Dermis blood vessel endothelial cell (primary cell): ENCODE measurements at regions not wholly inside any gene's neighbourhood (a gene's known extent, or its start where the extent isn't known, plus 50 kb on each side); places are given as distances from the start of the nearest gene placed in this dataset.
"Not testable (repeated sequence)": the region's sequence is repeated elsewhere in the genome, so short reads cannot be mapped to it uniquely, and the experiment has no call there.

Experiments
- DNase-seq: peaks from one replicate; pipeline ENCODE4 v3.0.0; 2010

DNA sequence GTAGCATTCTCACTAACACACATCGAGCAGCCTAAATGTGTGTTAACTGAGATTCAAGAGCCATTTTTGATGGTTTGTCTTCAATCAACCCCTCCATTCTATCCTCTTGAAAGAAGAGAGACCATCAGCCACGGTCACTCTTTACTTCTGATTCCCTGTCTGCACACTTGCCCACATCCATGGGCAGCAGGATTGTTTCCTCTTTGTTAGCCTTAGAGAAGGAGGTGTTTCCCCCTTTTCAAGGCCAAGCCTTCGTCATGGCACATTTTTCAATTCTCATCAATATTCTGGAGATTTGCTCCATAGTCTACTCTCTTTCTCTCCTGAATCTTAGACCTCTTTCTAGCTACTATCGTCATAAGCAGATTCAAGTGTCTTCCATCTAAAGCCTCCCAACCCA is 522.4 kb upstream of the NAALADL2 start:
- DNase-seq, result no peak

DNA sequence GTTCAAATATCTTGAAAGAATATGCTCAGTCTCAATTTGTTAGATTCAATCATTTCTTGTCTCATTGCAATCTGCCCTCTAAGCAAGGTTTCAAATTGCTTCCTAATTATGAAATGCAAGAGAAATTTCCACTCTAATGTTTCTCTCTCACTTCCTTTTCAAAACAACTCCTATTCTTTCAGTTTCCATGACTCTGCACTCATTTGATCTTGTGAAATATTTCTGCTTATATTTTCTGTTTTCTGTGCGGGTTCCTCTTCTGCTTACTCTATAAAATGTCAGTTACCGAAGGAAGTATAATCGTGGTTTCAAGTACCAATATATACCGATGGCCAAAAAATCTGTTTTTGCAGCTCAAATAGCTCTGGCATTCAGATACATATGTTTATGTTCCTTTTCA is 521.9 kb upstream of the NAALADL2 start:
- DNase-seq, result no peak

DNA sequence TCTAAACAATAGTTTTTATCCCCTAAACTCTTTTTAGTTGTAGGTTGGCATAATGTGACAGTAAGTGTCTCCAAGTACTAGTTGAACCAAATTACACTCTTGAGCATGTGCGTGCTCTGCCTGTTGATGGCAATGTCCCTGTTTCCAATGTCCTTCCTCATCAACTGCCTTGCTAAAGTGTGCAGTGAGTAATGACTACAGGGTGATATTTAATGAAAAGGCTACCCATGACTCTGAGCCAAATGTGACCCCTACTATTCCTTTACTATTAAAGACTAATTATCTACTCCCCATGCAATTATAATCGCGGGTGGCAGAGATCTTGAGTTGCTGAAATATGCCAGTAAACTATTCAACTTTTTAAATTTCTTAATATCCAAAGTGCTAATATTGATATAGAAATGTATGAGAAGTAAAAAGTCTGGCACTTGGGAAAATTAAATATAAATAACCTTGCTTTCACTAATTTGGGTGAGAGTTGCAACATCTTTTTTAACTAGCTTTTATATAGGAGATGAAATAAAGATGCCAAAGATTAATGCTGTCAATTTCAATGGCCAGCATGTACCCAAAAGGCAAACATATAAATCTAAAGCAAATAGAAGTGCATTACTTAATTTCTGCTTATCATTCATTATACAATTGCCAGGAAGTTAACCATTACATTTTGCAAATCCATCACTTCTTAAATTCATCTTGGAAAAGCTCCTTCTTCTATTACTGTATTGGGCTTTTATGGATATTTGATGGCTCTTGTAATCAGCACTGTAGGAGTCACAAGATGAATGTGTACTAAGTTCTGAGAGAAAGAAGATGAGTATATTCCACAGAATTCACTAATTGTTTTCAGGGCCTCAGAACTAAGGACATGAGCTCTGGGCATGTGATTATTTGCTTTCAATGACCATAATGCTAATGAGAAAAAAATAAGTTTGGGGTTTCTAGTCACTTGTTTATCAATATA is 518.2 kb upstream of the NAALADL2 start:
- DNase-seq, result no peak

DNA sequence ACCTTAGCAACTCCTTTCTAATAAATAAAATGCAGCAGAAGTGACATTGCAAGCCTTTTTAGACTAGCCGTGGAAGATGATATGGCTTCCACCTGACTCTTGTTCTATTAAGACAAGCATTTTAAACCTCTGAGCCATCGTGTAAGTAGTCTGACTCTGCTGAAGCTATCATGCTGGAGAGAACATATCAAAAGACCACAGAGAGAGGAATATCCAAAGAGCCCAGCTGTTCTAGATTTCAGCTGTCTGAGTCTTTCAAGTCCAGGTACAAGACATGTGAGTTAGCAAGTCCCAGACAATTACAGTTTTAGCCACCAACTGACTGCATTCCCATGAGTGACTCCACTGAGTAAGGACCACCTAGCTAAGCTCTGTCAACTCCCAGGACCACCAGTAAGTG is 517.0 kb upstream of the NAALADL2 start:
- DNase-seq, result no peak

DNA sequence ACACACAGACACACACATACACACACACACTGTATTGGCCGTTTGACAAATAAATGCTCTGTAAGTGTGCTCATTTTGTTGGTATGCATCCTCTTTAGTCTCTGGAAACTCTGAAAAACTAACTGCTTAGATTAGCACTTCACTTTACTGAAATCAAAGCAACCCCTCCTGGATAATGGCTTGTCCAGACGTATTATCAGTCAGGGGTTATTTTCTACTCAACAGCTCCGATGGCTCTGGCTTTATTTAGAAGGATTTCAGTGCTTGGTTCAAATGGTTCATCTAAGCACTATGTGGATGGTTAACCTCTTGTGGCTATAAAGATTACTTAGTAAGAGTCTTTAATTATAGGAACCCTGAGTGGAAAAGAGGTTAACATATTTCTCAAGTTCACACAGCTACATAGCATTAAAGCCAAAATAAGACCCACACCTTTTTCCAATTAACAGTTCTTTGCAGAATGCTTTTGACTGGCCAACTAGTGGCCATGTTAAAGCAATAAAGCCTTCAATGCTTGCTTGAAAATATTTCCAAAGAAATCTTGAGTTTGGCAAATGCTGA is 516.1 kb upstream of the NAALADL2 start:
- DNase-seq, result no peak

DNA sequence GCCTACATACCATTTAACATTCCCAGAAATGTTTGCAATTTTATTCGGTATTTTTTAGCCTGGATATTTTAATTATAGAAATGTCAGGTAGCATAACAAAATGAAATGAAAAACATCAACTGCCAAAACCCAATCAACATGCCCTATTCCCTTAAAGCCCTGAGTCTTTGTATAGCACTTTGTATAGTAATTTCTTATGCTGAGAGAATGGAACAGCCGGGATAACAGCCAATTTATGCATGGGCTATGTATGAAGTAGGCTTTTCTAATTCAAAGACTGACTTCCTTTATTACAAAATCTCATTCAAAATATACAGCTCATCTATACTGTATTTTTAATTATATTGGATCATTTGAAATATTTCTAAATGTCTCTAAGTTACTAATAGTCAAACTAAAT is 513.0 kb upstream of the NAALADL2 start:
- no peak for DNase-seq

DNA sequence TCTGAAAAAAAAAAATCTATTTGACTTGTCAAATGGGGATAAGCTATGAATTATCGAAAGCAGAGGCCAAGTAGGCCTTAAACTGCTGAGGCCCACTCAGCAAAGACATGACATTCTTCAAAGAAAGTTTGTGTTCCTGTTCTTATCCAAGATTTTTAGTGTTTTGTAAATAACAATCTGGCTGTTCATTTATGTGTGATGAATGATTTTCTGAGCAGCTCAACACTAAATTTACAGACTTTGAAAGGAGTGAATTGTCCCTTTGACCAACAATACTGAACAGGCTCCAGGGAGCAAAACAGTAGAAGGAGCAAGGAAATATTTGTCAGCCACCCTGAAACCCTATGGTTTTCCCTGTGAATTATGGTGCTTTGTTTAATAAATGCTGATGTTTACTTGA is 512.6 kb upstream of the NAALADL2 start:
- no peak for DNase-seq

DNA sequence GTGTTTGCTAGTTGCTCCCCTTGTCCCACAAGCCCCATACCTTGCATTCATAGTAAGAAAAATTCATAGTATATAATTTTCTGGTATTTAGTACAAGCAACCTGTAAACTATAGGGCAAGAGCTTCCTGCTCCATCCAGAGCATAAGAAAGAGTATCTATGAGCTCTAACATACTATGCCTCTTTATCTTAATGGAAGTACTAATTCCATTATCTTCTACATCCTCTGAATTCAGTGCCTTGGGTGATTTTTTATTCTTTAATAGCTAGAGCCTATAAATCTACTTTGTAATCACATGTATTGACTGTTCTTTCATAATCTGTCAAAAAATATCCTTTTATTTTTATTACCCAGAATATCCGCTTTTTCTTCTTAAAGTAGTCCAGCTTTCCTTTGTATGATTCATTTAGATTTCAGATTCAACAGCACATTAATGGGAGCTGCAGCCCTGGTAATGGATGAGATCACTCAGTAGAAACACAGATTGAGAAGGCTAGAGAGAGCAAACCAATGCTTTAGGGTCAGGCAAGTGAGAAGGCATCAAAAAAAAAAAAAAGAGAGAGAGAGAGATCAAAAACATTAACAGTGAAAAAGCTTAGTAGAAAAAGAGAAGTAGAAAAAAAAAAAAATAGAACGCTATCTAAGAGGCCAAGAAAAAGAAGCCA is 511.5 kb upstream of the NAALADL2 start:
- no peak for DNase-seq

DNA sequence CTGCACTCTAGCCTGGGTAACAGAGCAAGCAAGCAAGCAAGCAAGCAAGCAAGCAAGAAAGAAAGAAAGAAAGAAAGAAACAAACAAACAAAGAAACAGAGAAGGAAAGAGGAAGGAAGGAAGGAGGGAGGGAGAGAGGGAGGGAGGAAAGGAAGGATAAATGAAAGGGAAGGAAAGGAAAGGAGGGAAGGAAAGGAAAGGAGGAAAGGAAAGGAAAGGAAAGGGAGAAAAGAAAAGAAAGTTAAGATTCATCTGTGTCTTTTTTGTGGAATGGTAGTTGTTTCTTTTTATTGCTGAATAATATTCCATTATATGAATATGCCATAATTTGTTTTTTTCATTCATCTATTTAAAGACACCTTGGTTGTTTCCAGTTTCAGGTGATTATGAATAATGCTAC is 506.9 kb upstream of the NAALADL2 start:
- DNase-seq, result no peak

DNA sequence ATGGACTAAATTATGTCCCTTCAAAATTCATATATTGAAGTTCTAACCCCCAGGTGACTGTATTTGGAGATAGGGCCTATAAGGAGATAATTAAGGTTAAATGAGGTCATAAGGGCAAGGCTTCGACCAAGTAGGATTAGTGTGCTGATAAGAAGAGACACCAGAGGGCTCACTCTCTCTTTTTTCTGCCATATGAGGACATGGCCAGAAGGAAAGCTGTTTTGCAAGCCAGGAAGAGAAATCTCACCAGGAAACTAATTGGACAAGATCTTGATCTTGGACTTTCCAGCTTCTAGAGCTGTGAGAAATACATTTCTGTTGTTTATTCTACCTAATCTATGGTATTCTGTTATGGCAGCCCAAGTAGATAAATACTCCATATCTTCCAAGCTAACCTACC is 503.6 kb upstream of the NAALADL2 start:
- no peak for DNase-seq

DNA sequence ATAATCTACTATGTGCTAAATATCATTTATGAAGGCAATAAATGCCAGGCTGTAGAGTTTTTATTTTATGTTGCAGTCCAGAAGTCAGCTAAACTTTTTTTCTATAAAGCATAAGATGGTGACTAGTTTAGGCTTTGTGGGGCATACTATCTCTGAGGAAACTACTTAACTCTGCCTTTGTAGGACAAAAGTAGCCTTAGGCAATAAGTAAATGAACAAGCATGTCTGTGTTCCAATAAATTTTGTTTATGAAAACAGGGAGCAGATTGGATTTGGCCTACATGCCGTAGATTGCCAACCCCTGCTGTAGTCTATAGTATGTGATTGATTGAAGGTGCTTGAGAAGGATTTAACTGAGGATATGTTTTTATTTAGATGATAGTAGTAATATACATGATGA is 502.5 kb upstream of the NAALADL2 start:
- DNase-seq, result no peak

DNA sequence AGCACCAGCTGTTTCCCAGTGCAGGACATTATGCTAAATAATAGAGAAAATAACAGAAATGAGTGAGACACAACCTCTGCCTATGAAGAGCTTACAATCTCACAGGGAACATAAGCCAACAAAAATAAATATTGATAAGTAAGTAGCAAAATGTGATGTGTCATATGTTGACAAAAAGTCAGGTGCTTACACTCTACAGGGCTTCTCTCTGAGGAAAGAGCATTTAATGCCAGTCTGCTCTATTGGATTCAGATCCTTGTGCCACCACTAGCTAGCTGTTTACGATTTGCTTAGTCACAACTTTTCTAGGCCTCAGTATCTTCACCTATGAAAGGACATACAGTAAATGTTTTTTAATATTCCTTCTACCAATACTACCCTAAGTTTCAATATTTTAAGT is 500.9 kb upstream of the NAALADL2 start:
- DNase-seq, result no peak

DNA sequence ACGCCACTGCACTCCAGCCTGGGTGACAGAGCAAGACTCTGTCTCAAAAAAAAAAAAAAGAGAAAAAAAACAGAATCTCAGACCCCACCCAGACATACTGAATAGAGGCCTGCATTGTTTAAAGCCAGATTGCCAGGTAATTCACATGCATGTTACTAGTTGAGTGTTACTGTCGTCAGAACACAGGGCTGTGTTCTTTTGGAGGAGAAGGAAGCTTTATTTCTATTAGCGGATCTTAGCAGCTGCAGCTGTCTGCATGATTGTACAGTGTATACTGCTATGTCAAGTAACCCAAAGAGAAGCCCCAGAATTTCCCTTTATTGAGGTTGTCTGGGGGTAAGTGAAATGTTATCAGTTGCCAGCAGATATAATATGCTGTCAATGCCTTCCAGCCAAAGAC is 496.6 kb upstream of the NAALADL2 start:
- no peak for DNase-seq

DNA sequence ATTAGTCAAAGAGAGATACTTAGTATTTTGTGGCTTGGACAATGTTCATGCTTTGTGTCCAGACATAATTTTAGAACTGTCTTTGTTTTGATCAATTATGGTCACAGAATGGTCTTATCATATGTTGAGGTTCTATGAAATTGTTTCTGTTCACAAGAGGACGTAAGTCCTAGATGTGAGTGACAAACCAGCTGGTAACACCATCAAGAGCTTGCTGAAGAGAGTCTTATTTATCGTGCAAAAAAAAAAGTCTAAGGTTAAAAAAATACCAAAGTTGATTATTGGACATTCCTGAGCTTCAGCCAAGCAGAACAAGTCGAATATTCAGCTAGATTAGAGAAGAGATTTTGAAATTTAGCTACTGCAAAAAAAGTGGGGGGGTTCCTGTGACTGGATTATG is 495.9 kb upstream of the NAALADL2 start:
- no peak for DNase-seq

DNA sequence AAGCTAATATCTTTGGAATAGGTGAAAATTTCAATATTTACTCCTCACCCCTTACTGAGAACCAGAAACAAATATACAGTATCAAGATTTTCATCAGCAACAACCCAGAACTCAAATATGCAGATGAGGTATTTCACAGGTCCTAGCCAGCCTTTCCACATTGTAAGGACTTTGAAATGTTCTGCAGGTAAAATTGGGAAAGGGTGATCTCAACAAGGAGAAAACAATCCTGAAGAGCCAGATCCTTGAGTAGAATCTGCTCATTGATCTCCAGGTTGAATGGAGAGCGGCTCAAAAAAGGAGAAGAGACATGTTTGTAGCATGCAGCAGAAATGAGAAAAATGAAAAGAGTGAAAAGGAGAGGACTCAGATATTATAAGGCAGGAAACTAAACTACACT is 493.3 kb upstream of the NAALADL2 start:
- DNase-seq, result no peak

DNA sequence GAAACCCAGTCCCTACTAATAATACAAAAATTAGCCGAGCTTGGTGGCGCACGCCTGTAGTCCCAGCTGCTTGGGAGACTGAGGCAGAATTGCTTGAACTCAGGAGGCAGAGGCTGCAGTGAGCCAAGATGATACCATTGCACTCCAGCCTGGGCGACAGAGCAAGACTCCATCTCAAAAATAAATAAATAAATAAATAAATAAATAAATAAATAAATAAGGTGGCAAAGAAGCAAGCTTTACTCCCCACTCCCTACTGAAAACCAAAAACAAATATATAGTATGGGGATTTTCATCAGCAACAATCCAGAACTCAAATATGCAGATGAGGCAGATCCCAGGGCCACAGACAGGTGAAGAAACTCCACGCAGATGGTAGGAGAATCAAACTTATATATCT is 492.2 kb upstream of the NAALADL2 start:
- DNase-seq, result not testable (repeated sequence)

DNA sequence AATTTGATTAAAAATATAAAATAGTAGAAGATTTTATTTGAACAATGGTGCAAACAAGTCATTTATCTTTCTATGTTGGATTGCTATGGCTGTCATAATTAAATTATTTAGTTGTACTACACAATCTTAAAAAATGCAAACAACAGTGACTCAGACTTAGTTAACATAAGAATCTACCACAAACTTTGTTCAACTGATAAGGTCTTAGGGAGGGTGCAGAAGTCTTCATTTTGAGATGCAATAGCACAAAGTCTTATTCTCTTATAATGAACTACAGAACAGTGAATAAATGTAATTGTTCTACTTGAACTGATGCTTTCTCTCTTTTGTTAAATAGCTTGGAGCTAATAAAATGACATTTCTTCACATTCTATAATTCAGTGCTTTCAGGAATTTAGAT is 482.8 kb upstream of the NAALADL2 start:
- DNase-seq, result no peak

DNA sequence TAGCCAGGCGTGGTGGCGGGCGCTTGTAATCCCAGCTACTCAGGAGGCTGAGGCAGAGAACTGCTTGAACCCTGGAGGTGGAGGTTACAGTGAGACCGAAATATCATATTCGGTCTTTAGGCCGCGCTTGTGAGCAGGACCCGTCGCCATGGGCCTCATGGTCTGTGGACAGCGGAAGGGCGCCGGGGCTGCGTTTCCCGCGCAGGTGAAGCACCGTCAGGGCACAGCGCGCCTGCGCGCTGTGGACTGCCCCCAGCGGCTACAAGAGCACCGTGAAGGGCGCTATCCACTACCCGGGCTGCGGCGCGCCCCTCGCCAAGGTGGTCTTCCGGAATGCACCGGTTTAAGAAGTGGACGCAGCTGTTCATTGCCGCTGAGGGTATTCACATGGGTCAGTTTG is 482.0 kb upstream of the NAALADL2 start:
- no peak for DNase-seq

DNA sequence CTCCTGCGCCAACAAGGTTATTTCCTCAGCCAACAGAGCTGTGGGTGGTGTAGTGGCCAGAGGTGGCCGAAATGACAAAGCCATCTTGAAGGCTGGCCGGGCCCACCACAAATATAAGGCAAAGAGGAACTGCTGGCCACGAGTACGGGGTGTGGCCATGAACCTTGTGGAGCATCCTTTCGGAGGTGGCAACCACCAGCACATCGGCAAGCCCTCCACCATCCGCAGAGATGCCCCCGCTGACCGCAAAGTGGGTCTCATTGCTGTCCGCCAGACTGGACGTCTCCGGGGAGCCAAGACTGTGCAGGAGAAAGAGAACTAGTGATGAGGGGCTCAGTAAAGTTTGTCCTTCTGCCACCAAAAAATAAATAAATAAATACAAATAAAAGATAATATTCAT is 481.4 kb upstream of the NAALADL2 start:
- no peak for DNase-seq

DNA sequence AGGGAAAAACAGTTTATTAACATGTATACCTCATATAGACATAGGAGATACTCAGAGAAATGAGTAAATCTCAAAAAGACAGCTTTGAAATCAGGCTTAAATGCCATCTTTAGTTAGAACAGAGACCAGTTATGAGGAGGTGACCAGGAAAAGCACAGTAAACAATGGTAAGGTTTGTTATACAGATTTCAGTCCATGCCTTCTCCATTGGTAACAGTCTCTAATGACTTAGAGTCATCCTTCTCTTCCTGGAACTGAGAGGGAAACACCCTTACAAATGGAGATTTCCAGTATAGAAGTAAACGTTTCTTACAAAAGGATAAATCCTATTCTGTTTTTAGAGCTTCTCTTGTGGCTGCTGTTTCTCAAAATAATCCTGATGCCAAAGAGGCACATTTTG is 476.3 kb upstream of the NAALADL2 start:
- no peak for DNase-seq

DNA sequence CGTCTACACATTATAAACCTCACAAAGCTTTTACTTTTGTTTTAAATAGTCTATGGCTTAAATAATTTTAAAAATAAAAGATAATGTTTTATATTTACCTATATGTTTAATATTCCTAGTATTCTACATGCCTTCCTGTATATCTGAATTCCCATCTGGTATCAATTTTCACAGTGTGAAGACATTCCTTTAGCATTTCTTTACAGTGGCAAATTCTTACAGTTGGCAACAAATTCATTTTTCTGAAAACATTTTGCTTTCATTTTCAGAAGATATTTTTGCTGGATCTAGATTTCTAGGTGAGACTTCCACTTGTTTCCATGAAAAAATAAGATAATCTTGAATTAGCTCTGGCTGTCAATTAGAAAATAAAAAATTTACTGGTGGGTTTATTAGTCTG is 471.4 kb upstream of the NAALADL2 start:
- DNase-seq, result no peak

DNA sequence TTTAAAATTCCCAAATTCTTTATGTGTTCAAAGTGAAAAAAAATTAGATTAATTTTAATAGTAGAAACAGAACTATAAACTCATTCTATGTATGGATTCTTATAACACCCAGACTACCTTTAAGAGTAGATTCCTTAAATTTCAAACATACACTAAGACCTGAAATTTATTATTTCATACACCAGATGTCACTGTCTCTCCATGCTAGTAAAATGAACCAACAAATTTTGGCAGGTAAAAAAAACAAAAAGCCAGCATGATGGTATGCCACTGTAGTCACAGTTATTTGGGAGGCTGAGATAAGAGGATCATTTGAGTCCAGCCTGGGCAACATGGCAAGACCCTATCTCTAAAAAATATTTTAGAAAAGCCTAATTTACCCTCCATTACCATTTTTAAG is 461.3 kb upstream of the NAALADL2 start:
- peak; percentile 5 for DNase-seq

DNA sequence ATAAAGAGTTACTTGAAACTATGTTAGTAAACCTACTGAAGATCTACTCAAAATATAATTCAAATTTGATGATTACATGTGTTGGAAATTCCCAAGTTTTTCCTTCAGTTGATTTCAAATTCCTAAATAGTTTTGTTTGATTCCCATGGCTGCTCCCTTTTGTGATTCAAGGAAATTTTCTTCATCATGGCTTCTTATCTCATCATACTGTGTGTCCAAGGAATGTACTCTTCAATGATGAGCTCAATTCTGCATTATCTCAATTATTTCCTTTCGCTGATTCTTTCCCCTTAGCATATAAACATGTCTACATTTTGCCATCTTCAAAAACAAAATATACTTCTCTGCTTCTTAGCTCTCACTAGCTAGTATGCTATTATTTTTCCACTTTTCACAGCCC is 460.4 kb upstream of the NAALADL2 start:
- no peak for DNase-seq

DNA sequence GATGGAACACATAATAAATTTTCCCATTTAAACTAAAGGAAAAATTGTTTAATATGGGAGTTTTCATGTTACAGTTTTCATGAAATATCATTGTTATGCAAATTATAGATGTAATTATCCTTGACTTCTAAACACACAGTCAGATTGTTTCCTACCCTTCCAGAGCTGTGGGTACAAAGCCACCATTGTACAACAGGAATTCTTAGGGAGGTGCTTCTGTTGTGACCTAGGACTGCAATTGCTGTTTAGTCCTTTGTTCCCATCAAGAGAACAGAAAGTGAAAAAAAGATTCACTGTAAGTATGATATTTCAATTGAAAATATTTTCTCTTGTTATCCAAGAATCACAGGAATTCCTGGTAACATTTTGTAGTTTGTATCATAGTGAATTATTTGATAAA is 455.3 kb upstream of the NAALADL2 start:
- no peak for DNase-seq
